ENCODE measurements at regions not wholly inside any gene's neighbourhood (a gene's known extent, or its start where the extent isn't known, plus 50 kb on each side); places are given as distances from the start of the nearest gene placed in this dataset.

DNA sequence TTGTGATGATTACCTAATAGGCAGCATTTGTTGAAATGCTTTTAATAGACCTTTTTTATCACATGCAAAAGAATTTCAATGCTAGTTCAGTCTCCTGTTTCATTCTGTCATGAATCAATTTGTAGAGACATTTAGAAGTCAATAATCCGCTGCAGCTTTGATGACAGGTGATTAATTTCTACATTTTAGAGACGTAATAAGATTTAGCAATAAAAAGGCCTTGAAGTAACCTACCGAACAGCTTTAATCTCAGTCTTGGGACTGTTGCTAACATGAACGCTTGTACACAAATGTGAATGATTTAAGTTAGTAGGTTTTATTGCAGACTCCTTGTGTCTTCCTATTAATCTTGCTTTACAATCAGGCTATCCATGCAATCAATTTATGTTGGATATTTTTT is 186.5 kb downstream of the MZT1 start (continued):
- TF ChIP-seq, protein P1, sequence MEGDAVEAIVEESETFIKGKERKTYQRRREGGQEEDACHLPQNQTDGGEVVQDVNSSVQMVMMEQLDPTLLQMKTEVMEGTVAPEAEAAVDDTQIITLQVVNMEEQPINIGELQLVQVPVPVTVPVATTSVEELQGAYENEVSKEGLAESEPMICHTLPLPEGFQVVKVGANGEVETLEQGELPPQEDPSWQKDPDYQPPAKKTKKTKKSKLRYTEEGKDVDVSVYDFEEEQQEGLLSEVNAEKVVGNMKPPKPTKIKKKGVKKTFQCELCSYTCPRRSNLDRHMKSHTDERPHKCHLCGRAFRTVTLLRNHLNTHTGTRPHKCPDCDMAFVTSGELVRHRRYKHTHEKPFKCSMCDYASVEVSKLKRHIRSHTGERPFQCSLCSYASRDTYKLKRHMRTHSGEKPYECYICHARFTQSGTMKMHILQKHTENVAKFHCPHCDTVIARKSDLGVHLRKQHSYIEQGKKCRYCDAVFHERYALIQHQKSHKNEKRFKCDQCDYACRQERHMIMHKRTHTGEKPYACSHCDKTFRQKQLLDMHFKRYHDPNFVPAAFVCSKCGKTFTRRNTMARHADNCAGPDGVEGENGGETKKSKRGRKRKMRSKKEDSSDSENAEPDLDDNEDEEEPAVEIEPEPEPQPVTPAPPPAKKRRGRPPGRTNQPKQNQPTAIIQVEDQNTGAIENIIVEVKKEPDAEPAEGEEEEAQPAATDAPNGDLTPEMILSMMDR (IDR thresholded peaks at IDR 0.05 in 2 of 3, conservative IDR thresholded peaks at IDR 0.05 in 1 of 3; ENCODE audit: control insufficient read depth in 2 of 3, extremely low read depth in 1 of 3, insufficient read depth in 1 of 3, low read depth in 3 of 3, low read length in 3 of 3): no peak
- no peak for TF ChIP-seq IRF4 (IDR thresholded peaks at IDR 0.05; ENCODE audit: low read depth, low read length)
- no peak for TF ChIP-seq SUZ12 (IDR thresholded peaks at IDR 0.05; ENCODE audit: unreplicated experiment)
- no peak for TF ChIP-seq SMC3 (IDR thresholded peaks at IDR 0.05; ENCODE audit: borderline replicate concordance, low read length)

DNA sequence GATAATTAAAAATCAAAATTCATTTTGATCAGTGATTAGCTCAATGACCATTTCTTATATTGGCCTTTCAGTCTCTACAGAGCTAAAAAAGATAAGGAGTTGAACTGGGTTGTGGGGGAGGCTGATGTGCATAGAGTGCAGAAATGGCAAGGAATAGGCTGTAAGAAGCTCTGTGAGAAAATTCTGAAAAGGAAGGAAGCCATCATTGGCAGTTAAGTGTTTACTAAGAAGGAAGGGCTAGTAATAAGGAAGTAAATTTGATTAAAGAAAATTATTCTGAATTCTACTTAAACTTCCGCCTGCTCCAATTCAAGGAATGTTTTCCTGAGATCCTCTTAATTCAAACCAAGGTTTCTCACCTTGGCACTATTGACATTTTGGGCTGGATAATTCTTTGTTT is 187.5 kb downstream of the MZT1 start:
- no peak overlapping the region for H2AFZ ChIP-seq (ENCODE audit: control insufficient read depth, low read depth, low read length)
- in situ Hi-C loops (cut with MboI) (no loop called here), intact Hi-C loops (cut with micrococcal nuclease; ENCODE audit: unreplicated experiment) (no loop called here)
- ChIA-PET SMC1A (ENCODE audit: uncharacterized antibody, unreplicated experiment) (interaction anchor here (1.2 kb wide), 1 partner anchor 9 kb away, joined by 3 read pairs; no protein-coding TSS in a partner anchor), CTCF (no interaction called here), POLR2A (no interaction called here), RAD21 (ENCODE audit: unreplicated experiment) (no interaction called here)
- H3K9me3 ChIP-seq (replicated peaks; ENCODE audit: control insufficient read depth, insufficient read depth, low read length): no peaks in the 10 kb centered on the region
- H3K4me2 ChIP-seq (ENCODE audit: control insufficient read depth, insufficient read depth): no peak overlapping the region
- no peak for FAIRE-seq
- TF ChIP-seq FOXM1 (IDR thresholded peaks at IDR 0.05; ENCODE audit: low read depth, low read length) (no peak), KAT2A (conservative IDR thresholded peaks at IDR 0.05; ENCODE audit: control insufficient read depth, low read depth, low read length) (no peak), FOXK2 (IDR thresholded peaks at IDR 0.05) (no peak), GABPA (IDR thresholded peaks at IDR 0.05; ENCODE audit: low read depth) (no peak), KDM1A (IDR thresholded peaks at IDR 0.05; ENCODE audit: borderline replicate concordance) (no peak), TCF12 (IDR thresholded peaks at IDR 0.05; ENCODE audit: low read depth, low read length) (no peak), BCL11A (IDR thresholded peaks at IDR 0.05; ENCODE audit: low read depth, low read length) (no peak), CHD4 (IDR thresholded peaks at IDR 0.05) (no peak), CBFB (IDR thresholded peaks at IDR 0.05; ENCODE audit: low read depth) (no peak), NFYB (IDR thresholded peaks at IDR 0.05; ENCODE audit: insufficient read depth, low read depth, low read length) (no peak), PML (IDR thresholded peaks at IDR 0.05; ENCODE audit: low read length) (no peak), HDAC2 (IDR thresholded peaks at IDR 0.05) (no peak), ATF7 (IDR thresholded peaks at IDR 0.05; ENCODE audit: low read depth) (no peak)
- TF ChIP-seq, protein P1 (IDR thresholded peaks at IDR 0.05 in 2 of 3, conservative IDR thresholded peaks at IDR 0.05 in 1 of 3; ENCODE audit: control insufficient read depth in 2 of 3, extremely low read depth in 1 of 3, insufficient read depth in 1 of 3, low read depth in 3 of 3, low read length in 3 of 3): no peak
- ATAC-seq: no peak
- no peak overlapping the region for H3K27ac ChIP-seq (ENCODE audit: control insufficient read depth, insufficient read depth)
- H4K20me1 ChIP-seq (ENCODE audit: control insufficient read depth, insufficient read depth): no peaks in the 10 kb centered on the region
- no peaks in the 10 kb centered on the region for H3K4me1 ChIP-seq (ENCODE audit: control insufficient read depth, insufficient read depth, low read length)
- no TSS peak for BruUV-seq (replicated peaks)
- WGBS (ENCODE audit: insufficient coverage, insufficient replicate concordance, low lambda C conversion rate, missing lambda C conversion rate): 5% methylated on average over 1 of the region's 1 CpG
- no peaks in the 10 kb centered on the region for H3K79me2 ChIP-seq (ENCODE audit: control insufficient read depth, insufficient read depth, low read length)
- H3K27me3 ChIP-seq (replicated peaks in 1 of 2; ENCODE audit: control insufficient read depth in 2 of 2, insufficient read depth in 2 of 2, low read length in 1 of 2): no peaks in the 10 kb centered on the region
- DNase-seq (ENCODE audit: low read depth, low spot score): no peak
- H3K9ac ChIP-seq (ENCODE audit: control insufficient read depth, insufficient read depth, low read length): no peak overlapping the region
- no peaks in the 10 kb centered on the region for H3K36me3 ChIP-seq (ENCODE audit: control insufficient read depth in 2 of 2, insufficient read depth in 2 of 2, low read length in 1 of 2)
- H3K4me3 ChIP-seq: no peak overlapping the region
